ENCODE measurements at regions not wholly inside any gene's neighbourhood (a gene's known extent, or its start where the extent isn't known, plus 50 kb on each side); places are given as distances from the start of the nearest gene placed in this dataset.

GRCh38 chr17:73980517-73980916 lies 223.0 kb upstream of the RPL38 start:
- no peak overlapping the region for H3K27ac Mint-ChIP-seq
- no peak overlapping the region for H3K4me2 ChIP-seq (replicated peaks; ENCODE audit: low read depth, low read length, poor library complexity, severe bottlenecking)
- H3K4me3 ChIP-seq (ENCODE audit: control extremely low read depth in 1 of 5, extremely low read depth in 1 of 5, insufficient read depth in 1 of 5, low read depth in 2 of 5, low read length in 4 of 5) = no peak overlapping the region
- no peaks in the 10 kb centered on the region for H3K27me3 ChIP-seq (replicated peaks in 1 of 4; ENCODE audit: control extremely low read depth in 1 of 4, control insufficient read depth in 3 of 4, insufficient read depth in 4 of 4, low read length in 3 of 4)
- ChIA-PET POLR2A (no interaction called here), CTCF (no interaction called here)
- peaks cover 37% of the 10 kb centered on the region for H3K27me3 Mint-ChIP-seq
- no peak for DNase-seq
- no peaks in the 10 kb centered on the region for H4K20me1 ChIP-seq (ENCODE audit: control insufficient read depth, insufficient read depth, low read length, poor library complexity, severe bottlenecking)
- H3K9me3 ChIP-seq (ENCODE audit: control extremely low read depth in 1 of 3, control insufficient read depth in 2 of 3, insufficient read depth in 1 of 3, low read length in 2 of 3) = peaks cover 0 to 3% (median 0%) of the 10 kb centered on the region in 3 donors
- no peaks in the 10 kb centered on the region for H3K79me2 ChIP-seq (ENCODE audit: control insufficient read depth, insufficient read depth, low read length)
- TF ChIP-seq CTCF (IDR thresholded peaks at IDR 0.05) (no peak), EZH2 (IDR thresholded peaks at IDR 0.05; ENCODE audit: borderline replicate concordance, insufficient read depth, low read depth, low read length, poor library complexity, severe bottlenecking) (no peak)
- H2AFZ ChIP-seq (ENCODE audit: insufficient read depth, low read depth, low read length, poor library complexity, severe bottlenecking) = no peak overlapping the region
- no peak overlapping the region for H3K9ac ChIP-seq (ENCODE audit: low read length)
- no peak overlapping the region for H3K4me3 Mint-ChIP-seq
- no peak overlapping the region for H3K27ac ChIP-seq (ENCODE audit: low read length in 2 of 2)
- ATAC-seq (ENCODE audit: low read depth) = no peak
- intact Hi-C loops (cut with micrococcal nuclease) = no loop called here
- H3K9me3 Mint-ChIP-seq (ENCODE audit: insufficient read depth) = no peaks in the 10 kb centered on the region
- H3K36me3 ChIP-seq (replicated peaks in 1 of 2; ENCODE audit: control extremely low read depth in 1 of 2, control insufficient read depth in 1 of 2, extremely low read depth in 1 of 2, insufficient read depth in 2 of 2, low read length in 1 of 2) = no peaks in the 10 kb centered on the region
- H3K4me1 Mint-ChIP-seq = peaks cover 2% of the 10 kb centered on the region
- no peaks in the 10 kb centered on the region for H3K4me1 ChIP-seq (ENCODE audit: control insufficient read depth in 2 of 2, insufficient read depth in 2 of 2, low read length in 2 of 2)
- 78% methylated on average over 3 of the region's 3 CpGs for whole genome bisulfite sequencing (ENCODE audit: insufficient coverage)

- intact Hi-C loops (cut with micrococcal nuclease) = no loop called here
- H4K20me1 ChIP-seq (ENCODE audit: control insufficient read depth, insufficient read depth, low read length, poor library complexity, severe bottlenecking) = no peaks in the 10 kb centered on the region
- DNase-seq (no peak), ATAC-seq (ENCODE audit: low read depth) (no peak)
- no peak overlapping the region for H3K4me3 ChIP-seq (ENCODE audit: control extremely low read depth in 1 of 5, extremely low read depth in 1 of 5, insufficient read depth in 1 of 5, low read depth in 2 of 5, low read length in 4 of 5)
- H3K9me3 Mint-ChIP-seq (ENCODE audit: insufficient read depth) = no peaks in the 10 kb centered on the region
- no peak overlapping the region for H3K4me2 ChIP-seq (replicated peaks; ENCODE audit: low read depth, low read length, poor library complexity, severe bottlenecking)
- ChIA-PET CTCF (no interaction called here), POLR2A (no interaction called here)
- no peak for TF ChIP-seq EZH2 (IDR thresholded peaks at IDR 0.05; ENCODE audit: borderline replicate concordance, insufficient read depth, low read depth, low read length, poor library complexity, severe bottlenecking)
- no peak overlapping the region for H3K27ac ChIP-seq (ENCODE audit: low read length in 2 of 2)
- no peak overlapping the region for H3K9ac ChIP-seq (ENCODE audit: low read length)
- H3K27ac Mint-ChIP-seq = no peak overlapping the region
- no peak overlapping the region for H2AFZ ChIP-seq (ENCODE audit: insufficient read depth, low read depth, low read length, poor library complexity, severe bottlenecking)
- H3K4me3 Mint-ChIP-seq = no peak overlapping the region
- no peaks in the 10 kb centered on the region for H3K36me3 ChIP-seq (replicated peaks in 1 of 2; ENCODE audit: control extremely low read depth in 1 of 2, control insufficient read depth in 1 of 2, extremely low read depth in 1 of 2, insufficient read depth in 2 of 2, low read length in 1 of 2)
- 14% methylated on average over 4 of the region's 8 CpGs for WGBS (ENCODE audit: insufficient coverage)
- H3K27me3 Mint-ChIP-seq = peaks cover 33% of the 10 kb centered on the region
- no peaks in the 10 kb centered on the region for H3K4me1 ChIP-seq (ENCODE audit: control insufficient read depth in 2 of 2, insufficient read depth in 2 of 2, low read length in 2 of 2)
- H3K4me1 Mint-ChIP-seq = peaks cover 2% of the 10 kb centered on the region
- peaks cover 0 to 3% (median 0%) of the 10 kb centered on the region in 3 donors for H3K9me3 ChIP-seq (ENCODE audit: control extremely low read depth in 1 of 3, control insufficient read depth in 2 of 3, insufficient read depth in 1 of 3, low read length in 2 of 3)
- H3K79me2 ChIP-seq (ENCODE audit: control insufficient read depth, insufficient read depth, low read length) = no peaks in the 10 kb centered on the region
- no peaks in the 10 kb centered on the region for H3K27me3 ChIP-seq (replicated peaks in 1 of 4; ENCODE audit: control extremely low read depth in 1 of 4, control insufficient read depth in 3 of 4, insufficient read depth in 4 of 4, low read length in 3 of 4)
These were observed 220.6 kb upstream of the RPL38 start for GRCh38 chr17:73982871-73983270.

Measured in B cell (primary cell).